ENCODE measurements at regions not wholly inside any gene's neighbourhood (a gene's known extent, or its start where the extent isn't known, plus 50 kb on each side); places are given as distances from the start of the nearest gene placed in this dataset.

DNA sequence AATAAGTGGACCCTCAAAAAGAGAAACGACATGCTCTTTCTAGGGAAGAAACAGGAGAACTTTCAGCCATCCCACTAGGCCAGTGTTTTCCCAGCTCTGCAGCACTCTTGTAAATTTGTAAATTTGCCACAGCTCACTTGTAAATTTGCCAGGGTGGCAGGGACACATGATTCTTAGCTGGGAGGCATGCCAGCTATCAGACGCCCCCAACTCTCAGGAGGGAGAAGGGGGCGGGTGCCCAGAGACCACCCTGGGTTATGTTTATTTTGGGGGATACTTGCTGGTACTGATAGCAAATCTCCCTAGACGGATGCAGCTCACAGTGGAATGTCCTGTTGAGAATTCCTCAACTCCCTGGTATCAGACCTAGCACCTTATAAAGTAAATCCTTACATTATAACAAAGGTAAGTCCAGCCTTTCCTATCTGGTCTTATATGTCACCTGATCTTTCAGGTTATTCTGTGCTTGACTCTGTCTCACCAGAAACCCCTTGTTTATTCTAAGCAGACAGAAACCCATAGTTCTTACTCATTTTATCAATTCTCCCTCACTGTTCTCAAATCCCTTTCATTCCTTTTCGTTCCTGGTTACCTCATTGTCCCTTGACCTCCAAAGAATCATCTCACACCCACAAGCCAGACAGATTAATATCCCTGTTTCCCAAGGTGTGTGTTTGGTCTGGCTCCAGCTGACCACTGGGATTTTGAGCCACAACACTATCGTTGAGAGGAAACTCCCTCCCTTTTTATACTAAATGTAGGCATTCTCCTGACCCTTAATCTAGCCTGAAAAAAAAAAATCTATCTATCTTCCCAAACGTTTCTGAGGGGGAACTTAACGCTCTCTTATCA lies 69.3 kb upstream of the HMGA2 start:
- Mint-ChIP-seq H3K36me3 (ENCODE audit: low read depth) (no peaks in the 10 kb centered on the region), H3K27me3 (peaks cover 6% of the 10 kb centered on the region), H3K4me3 (no peak overlapping the region), H3K27ac (no peak overlapping the region), H3K4me1 (no peaks in the 10 kb centered on the region), H3K9me3 (no peaks in the 10 kb centered on the region)
- intact Hi-C loops (cut with micrococcal nuclease), result no loop called here
- no peak for DNase-seq
- CTCF ChIA-PET, result no interaction called here
- TF ChIP-seq, protein P1, sequence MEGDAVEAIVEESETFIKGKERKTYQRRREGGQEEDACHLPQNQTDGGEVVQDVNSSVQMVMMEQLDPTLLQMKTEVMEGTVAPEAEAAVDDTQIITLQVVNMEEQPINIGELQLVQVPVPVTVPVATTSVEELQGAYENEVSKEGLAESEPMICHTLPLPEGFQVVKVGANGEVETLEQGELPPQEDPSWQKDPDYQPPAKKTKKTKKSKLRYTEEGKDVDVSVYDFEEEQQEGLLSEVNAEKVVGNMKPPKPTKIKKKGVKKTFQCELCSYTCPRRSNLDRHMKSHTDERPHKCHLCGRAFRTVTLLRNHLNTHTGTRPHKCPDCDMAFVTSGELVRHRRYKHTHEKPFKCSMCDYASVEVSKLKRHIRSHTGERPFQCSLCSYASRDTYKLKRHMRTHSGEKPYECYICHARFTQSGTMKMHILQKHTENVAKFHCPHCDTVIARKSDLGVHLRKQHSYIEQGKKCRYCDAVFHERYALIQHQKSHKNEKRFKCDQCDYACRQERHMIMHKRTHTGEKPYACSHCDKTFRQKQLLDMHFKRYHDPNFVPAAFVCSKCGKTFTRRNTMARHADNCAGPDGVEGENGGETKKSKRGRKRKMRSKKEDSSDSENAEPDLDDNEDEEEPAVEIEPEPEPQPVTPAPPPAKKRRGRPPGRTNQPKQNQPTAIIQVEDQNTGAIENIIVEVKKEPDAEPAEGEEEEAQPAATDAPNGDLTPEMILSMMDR (IDR thresholded peaks at IDR 0.05), result no peak
- ATAC-seq (ENCODE audit: low read depth), result no peak
- POLR2A ChIA-PET, result no interaction called here

DNA sequence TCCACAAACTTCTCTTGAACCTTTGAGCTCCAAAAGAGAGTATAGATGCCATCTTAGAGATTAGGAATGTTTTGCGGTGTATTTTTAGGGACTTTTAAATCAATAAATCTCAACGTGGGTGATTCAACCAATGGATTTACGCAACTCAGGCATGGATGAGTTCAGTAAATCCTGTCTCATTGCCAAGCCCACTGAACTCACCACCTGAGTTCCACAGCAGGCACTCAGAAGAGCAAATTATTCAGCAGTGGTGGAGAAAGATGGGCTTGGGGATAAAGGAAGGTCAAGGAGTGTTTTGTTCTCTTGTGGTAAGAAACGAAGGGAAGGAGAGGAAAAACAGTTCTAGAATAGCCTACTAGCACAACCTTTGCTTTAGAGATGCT lies 68.7 kb upstream of the HMGA2 start:
- ATAC-seq (ENCODE audit: low read depth) (no peak), DNase-seq (no peak)
- Mint-ChIP-seq H3K27me3 (peaks cover 6% of the 10 kb centered on the region), H3K9me3 (no peaks in the 10 kb centered on the region), H3K4me1 (no peaks in the 10 kb centered on the region), H3K4me3 (no peak overlapping the region), H3K27ac (no peak overlapping the region), H3K36me3 (ENCODE audit: low read depth) (no peaks in the 10 kb centered on the region)
- CTCF ChIA-PET, result no interaction called here
- POLR2A ChIA-PET, result no interaction called here
- TF ChIP-seq, protein P1 (IDR thresholded peaks at IDR 0.05), result no peak
- intact Hi-C loops (cut with micrococcal nuclease), result no loop called here

DNA sequence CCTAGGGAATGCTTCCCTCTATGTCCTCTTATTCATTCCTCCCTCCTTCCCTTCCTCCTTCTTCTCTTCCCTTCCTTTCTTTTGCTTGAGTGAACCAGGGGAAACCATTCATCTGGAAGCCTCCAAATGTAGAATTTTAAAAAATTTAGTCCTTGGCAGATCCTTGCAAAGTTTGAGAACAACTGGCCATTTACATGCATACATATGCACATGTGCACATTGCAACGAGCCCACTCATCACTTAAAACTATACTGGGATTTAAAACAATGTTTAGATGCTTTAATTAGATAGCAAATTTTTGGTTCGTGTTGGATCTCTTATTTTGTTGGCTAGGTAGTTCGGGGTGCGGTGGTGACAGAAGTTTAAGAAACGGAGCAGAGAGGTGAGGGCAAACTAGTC lies 68.0 kb upstream of the HMGA2 start:
- DNase-seq (no peak), ATAC-seq (ENCODE audit: low read depth) (no peak)
- ChIA-PET CTCF (no interaction called here), POLR2A (no interaction called here)
- no peaks in the 10 kb centered on the region for H3K9me3 Mint-ChIP-seq
- H3K4me3 Mint-ChIP-seq, result no peak overlapping the region
- H3K36me3 Mint-ChIP-seq (ENCODE audit: low read depth), result no peaks in the 10 kb centered on the region
- H3K4me1 Mint-ChIP-seq, result no peaks in the 10 kb centered on the region
- H3K27ac Mint-ChIP-seq, result no peak overlapping the region
- intact Hi-C loops (cut with micrococcal nuclease), result no loop called here
- H3K27me3 Mint-ChIP-seq, result peaks cover 6% of the 10 kb centered on the region
- TF ChIP-seq, protein P1 (IDR thresholded peaks at IDR 0.05), result no peak

DNA sequence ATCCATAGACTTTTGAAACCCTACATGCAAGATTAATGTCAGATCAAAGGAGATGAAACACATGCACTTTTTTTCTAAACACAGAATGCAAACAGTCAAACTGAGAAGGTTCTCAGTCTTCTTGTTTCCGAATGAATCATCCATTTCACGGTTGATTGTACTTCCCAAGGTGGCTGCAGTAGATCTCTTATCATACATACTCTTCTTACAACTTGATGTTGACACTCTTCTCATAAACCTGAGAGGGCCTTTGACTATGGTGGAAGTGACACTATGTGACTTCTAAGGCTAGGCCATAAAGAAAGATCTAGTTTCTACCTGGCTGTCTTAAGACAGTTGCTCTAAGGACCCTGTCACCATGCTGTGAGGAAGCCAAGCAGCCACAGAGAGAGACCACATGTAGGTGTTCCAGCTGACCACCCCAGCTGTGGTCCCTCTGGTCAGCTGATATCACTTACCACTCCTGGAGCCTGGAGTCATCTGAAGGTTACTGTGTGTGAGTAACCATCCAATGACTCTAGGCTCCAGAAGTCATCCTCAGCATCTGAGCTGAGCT lies 67.2 kb upstream of the HMGA2 start:
- no peak overlapping the region for H3K27ac Mint-ChIP-seq
- DNase-seq (no peak), ATAC-seq (ENCODE audit: low read depth) (no peak)
- H3K27me3 Mint-ChIP-seq, result peaks cover 9% of the 10 kb centered on the region
- POLR2A ChIA-PET, result no interaction called here
- no peaks in the 10 kb centered on the region for H3K4me1 Mint-ChIP-seq
- H3K9me3 Mint-ChIP-seq, result no peaks in the 10 kb centered on the region
- CTCF ChIA-PET, result no interaction called here
- no peaks in the 10 kb centered on the region for H3K36me3 Mint-ChIP-seq (ENCODE audit: low read depth)
- TF ChIP-seq, protein P1 (IDR thresholded peaks at IDR 0.05), result no peak
- intact Hi-C loops (cut with micrococcal nuclease), result no loop called here
- H3K4me3 Mint-ChIP-seq, result no peak overlapping the region

DNA sequence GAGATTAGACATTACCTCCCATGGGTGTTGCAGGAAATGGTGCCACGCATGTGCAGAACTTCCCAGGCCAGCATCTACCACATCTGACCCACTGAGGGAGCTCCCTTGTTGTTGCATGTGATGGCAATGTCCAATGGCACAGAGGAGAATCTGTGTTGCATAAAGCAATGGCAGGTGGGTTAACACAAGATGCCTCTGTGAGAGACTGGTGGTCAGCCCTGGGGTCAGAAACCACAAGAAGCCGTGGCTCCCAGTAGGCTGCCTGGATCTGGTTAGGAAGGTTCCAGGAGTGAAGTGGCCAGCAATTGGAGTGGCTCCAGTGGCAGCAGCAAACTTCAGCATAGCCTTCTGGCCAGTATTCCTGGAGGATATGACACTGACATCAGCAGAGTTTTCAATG lies 65.9 kb upstream of the HMGA2 start:
- ChIA-PET CTCF (no interaction called here), POLR2A (no interaction called here)
- H3K4me1 Mint-ChIP-seq, result no peaks in the 10 kb centered on the region
- no peaks in the 10 kb centered on the region for H3K9me3 Mint-ChIP-seq
- ATAC-seq (ENCODE audit: low read depth) (no peak), DNase-seq (no peak)
- H3K4me3 Mint-ChIP-seq, result no peak overlapping the region
- intact Hi-C loops (cut with micrococcal nuclease), result no loop called here
- TF ChIP-seq, protein P1 (IDR thresholded peaks at IDR 0.05), result no peak
- H3K27me3 Mint-ChIP-seq, result peaks cover 6% of the 10 kb centered on the region
- H3K27ac Mint-ChIP-seq, result no peak overlapping the region
- H3K36me3 Mint-ChIP-seq (ENCODE audit: low read depth), result no peaks in the 10 kb centered on the region
